Keratinocyte (primary cell): ENCODE measurements at regions not wholly inside any gene's neighbourhood (a gene's known extent, or its start where the extent isn't known, plus 50 kb on each side); places are given as distances from the start of the nearest gene placed in this dataset.

Source experiments
- CTCF ChIP-seq, 3 experiments: IDR thresholded peaks in 1 of 3; conservative IDR thresholded peaks in 1 of 3; optimal IDR thresholded peaks in 1 of 3; 2 replicates in 2 of 3; 3 replicates in 1 of 3; pipeline versions ENCODE3 to v1.5.1; 2011; ENCODE audit warnings: low read length in 3 of 3, mild to moderate bottlenecking in 3 of 3, moderate library complexity in 2 of 3, control low read depth in 1 of 3, inconsistent platforms in 1 of 3; ENCODE audit not compliant: insufficient read depth in 2 of 3; ENCODE audit errors: extremely low read depth in 1 of 3
- EZH2 ChIP-seq: IDR thresholded peaks from one replicate; pipeline ENCODE4 v1.6.1; 2012; ENCODE audit warnings: inconsistent platforms, mild to moderate bottlenecking, low read length, moderate library complexity

DNA sequence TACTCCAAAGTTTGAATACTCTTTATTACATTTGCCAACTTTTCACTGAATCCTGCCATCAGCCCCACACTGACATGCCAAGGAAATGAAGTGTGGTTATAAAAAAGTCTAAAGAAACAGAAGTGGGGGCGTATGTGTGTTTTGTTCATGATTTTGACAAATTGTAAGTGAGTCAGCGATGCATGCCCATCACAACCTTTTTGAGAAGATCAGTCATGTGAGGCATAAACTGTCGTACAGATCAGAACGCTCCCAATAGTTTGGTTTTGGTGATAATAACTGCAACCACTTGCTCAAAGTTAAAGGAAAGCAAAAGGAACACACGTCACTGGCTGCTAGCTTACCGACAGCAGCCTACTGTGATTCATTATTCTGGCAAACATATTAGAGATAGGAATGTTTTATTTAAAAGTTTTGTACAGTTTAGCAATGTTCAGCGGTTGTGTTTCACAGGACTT, 95.6 kb downstream of the RGS2 start:
- TF ChIP-seq CTCF (optimal IDR thresholded peaks at IDR 0.05 in 1 of 3, IDR thresholded peaks at IDR 0.05 in 1 of 3, conservative IDR thresholded peaks at IDR 0.05 in 1 of 3; ENCODE audit: extremely low read depth in 1 of 3, insufficient read depth in 2 of 3, low read length in 3 of 3) (no peak), EZH2 (no peak)
